HCT116 (cell line): ENCODE measurements at regions not wholly inside any gene's neighbourhood (a gene's known extent, or its start where the extent isn't known, plus 50 kb on each side); places are given as distances from the start of the nearest gene placed in this dataset.

Experiments used
- ATAC-seq: fragments of 200-7000 bp; cut with Tn5 transposase; 2 replicates; pipeline ENCODE4 v1.9.1; 2020; ENCODE audit warnings: mild to moderate bottlenecking, moderate library complexity
- BruUV-seq: library from RNA; stranded (reverse); fragments of 400-500 nt; replicated peaks from 2 replicates; lab custom pipeline; 2021; lab: Mats Ljungman, UMichigan
- CTCF ChIA-PET: fragments of 300-600 bp; sonication (Branson Sonifier 250); formaldehyde crosslinking; loops from one replicate; lab custom pipeline; 2021; ENCODE audit warnings: antibody characterized with exemption; lab: Charles Lee
- POLR2A ChIA-PET: fragments of 300-600, 350-600 bp; sonication (Branson Sonifier 250); formaldehyde crosslinking; loops from one replicate; lab custom pipeline; 2021; ENCODE audit warnings: antibody characterized with exemption; lab: Charles Lee
- RAD21 ChIA-PET, 2 experiments: fragments of 300-600 bp; sonication (Branson Sonifier 250); formaldehyde crosslinking; loops; one replicate each; lab custom pipeline; 2023; ENCODE audit warnings: low total read pairs in 2 of 2; ENCODE audit not compliant: uncharacterized antibody in 2 of 2, unreplicated experiment in 2 of 2, low non-redundant PET in 1 of 2; lab: Charles Lee
- DNase-seq: peaks from one replicate; pipeline ENCODE4 v3.0.0-alpha.2; 2010; ENCODE audit warnings: low read depth, low spot score
- H2AFZ ChIP-seq: fragments of 200-600 bp; shearing (Covaris generic), sonication (generic); 2 replicates; pipeline ENCODE4 v1.6.1; 2017; ENCODE audit warnings: low read depth, mixed run types, mixed read lengths, antibody characterized with exemption, low read length; ENCODE audit not compliant: poor library complexity, severe bottlenecking
- H3K27ac ChIP-seq: 2 replicates; pipeline ENCODE4 v1.5.1; 2012; ENCODE audit warnings: low read depth, low read length
- H3K27me3 ChIP-seq: fragments of 200-600 bp; sonication (generic); 2 replicates; pipeline ENCODE4 v1.6.1; 2016; ENCODE audit warnings: mixed run types, low read length, mixed read lengths; ENCODE audit not compliant: insufficient read depth
- H3K36me3 ChIP-seq, 2 experiments: fragments of 200-500 bp in 1 of 2; fragments of 200-600 bp in 1 of 2; sonication (Bioruptor generic) in 1 of 2; sonication (generic) in 1 of 2; 2 replicates each; pipeline versions ENCODE4 v1.5.1 to v1.6.1; 2014 to 2016; ENCODE audit warnings: low read length in 2 of 2, inconsistent platforms in 1 of 2, mixed read lengths in 1 of 2, mixed run types in 1 of 2; ENCODE audit not compliant: insufficient read depth in 2 of 2, control insufficient read depth in 1 of 2
- H3K4me1 ChIP-seq, 2 experiments: fragments of 200-600 bp in 1 of 2; sonication (generic) in 1 of 2; 2 replicates each; pipeline versions ENCODE4 v1.5.1 to v1.6.1; 2012 to 2017; ENCODE audit warnings: low read length in 2 of 2, inconsistent platforms in 1 of 2, mild to moderate bottlenecking in 1 of 2, mixed read lengths in 1 of 2, mixed run types in 1 of 2, moderate library complexity in 1 of 2; ENCODE audit not compliant: insufficient read depth in 2 of 2, control insufficient read depth in 1 of 2
- H3K4me2 ChIP-seq: fragments of 200-600 bp; sonication (generic); 2 replicates; pipeline ENCODE4 v1.6.1; 2017; ENCODE audit warnings: mixed run types, low read length, mixed read lengths
- H3K4me3 ChIP-seq, 2 experiments: fragments of 200-600 bp in 1 of 2; sonication (generic) in 1 of 2; replicated peaks in 1 of 2; 2 replicates each; pipeline ENCODE4 v1.5.1; 2011 to 2016; ENCODE audit warnings: low read length in 2 of 2, control low read depth in 1 of 2, low read depth in 1 of 2, mild to moderate bottlenecking in 1 of 2, mixed read lengths in 1 of 2, mixed run types in 1 of 2
- H3K79me2 ChIP-seq: fragments of 200-600 bp; sonication (generic); 2 replicates; pipeline ENCODE4 v1.6.1; 2017; ENCODE audit warnings: mild to moderate bottlenecking, mixed run types, low read length, moderate library complexity, mixed read lengths; ENCODE audit not compliant: insufficient read depth
- H3K9ac ChIP-seq: fragments of 200-600 bp; sonication (generic); 2 replicates; pipeline ENCODE4 v1.6.1; 2016; ENCODE audit warnings: low read length, mixed read lengths
- H3K9me2 ChIP-seq: fragments of 200-600 bp; sonication (generic), shearing (Covaris generic); 2 replicates; pipeline ENCODE4 v1.6.1; 2017; ENCODE audit warnings: mixed run types, mild to moderate bottlenecking, moderate library complexity; ENCODE audit not compliant: insufficient read depth
- H3K9me3 ChIP-seq, 2 experiments: fragments of 200-500 bp in 1 of 2; fragments of 200-600 bp in 1 of 2; sonication (Bioruptor generic) in 1 of 2; sonication (generic) in 1 of 2; 2 replicates each; pipeline ENCODE4 v1.6.1; 2014 to 2017; ENCODE audit warnings: low read length in 2 of 2, mixed read lengths in 2 of 2, inconsistent platforms in 1 of 2, low read depth in 1 of 2, mild to moderate bottlenecking in 1 of 2, mixed run types in 1 of 2, moderate library complexity in 1 of 2; ENCODE audit not compliant: control insufficient read depth in 1 of 2, insufficient read depth in 1 of 2
- H4K20me1 ChIP-seq: fragments of 200-600 bp; sonication (generic), shearing (Covaris generic); 2 replicates; pipeline ENCODE4 v1.6.1; 2017; ENCODE audit warnings: mixed run types, mild to moderate bottlenecking, moderate library complexity; ENCODE audit not compliant: insufficient read depth
- ATF3 ChIP-seq: IDR thresholded peaks from 2 replicates; pipeline ENCODE4 v1.6.1; 2012
- CBX3 ChIP-seq: IDR thresholded peaks from 2 replicates; pipeline ENCODE4 v1.6.1; 2012; ENCODE audit warnings: low read depth
- EZH2 ChIP-seq: fragments of 200-600 bp; sonication (generic); IDR thresholded peaks from 2 replicates; pipeline ENCODE4 v1.6.1; 2017; ENCODE audit warnings: antibody characterized with exemption, mixed run types
- FOSL1 ChIP-seq: IDR thresholded peaks from 2 replicates; pipeline ENCODE4 v1.6.1; 2012; ENCODE audit warnings: low read depth
- JUND ChIP-seq: IDR thresholded peaks from 2 replicates; pipeline ENCODE4 v1.6.1; 2012
- RAD21 ChIP-seq: IDR thresholded peaks from 2 replicates; pipeline ENCODE4 v1.6.1; 2012; ENCODE audit warnings: low read depth, mild to moderate bottlenecking
- ZFX ChIP-seq: fragments of 450-650 bp; IDR thresholded peaks from 2 replicates; pipeline ENCODE4 v1.6.1; 2017
- intact Hi-C: fragments of 100-400 bp; cut with micrococcal nuclease; formaldehyde crosslinking; loops from 2 replicates; pipeline ENCODE4 v1.10.0; 2022
- TF ChIP-seq, protein P1 (sequence below), 3 experiments: fragments of 200-600 bp in 1 of 3; sonication (generic) in 1 of 3; IDR thresholded peaks in 2 of 3; conservative IDR thresholded peaks in 1 of 3; 2 replicates each; pipeline ENCODE4 v1.5.1; 2012 to 2017; ENCODE audit warnings: low read depth in 2 of 3, low read length in 2 of 3, antibody characterized with exemption in 1 of 3, borderline replicate concordance in 1 of 3, control low read depth in 1 of 3, mild to moderate bottlenecking in 1 of 3, mixed read lengths in 1 of 3, mixed run types in 1 of 3, moderate library complexity in 1 of 3; ENCODE audit not compliant: insufficient read depth in 1 of 3
- TF ChIP-seq, protein P2 (sequence below): IDR thresholded peaks from 2 replicates; pipeline ENCODE4 v1.6.1; 2012

GRCh38 chr2:215746887-215747615, 266.3 kb downstream of the MREG start:
- Histone ChIP-seq H3K79me2 (no peaks in the 10 kb centered on the region), H3K36me3 (no peaks in the 10 kb centered on the region), H3K4me3 (no peak overlapping the region), H2AFZ (no peak overlapping the region), H3K9me3 (no peaks in the 10 kb centered on the region), H3K4me1 (no peaks in the 10 kb centered on the region), H3K4me2 (no peak overlapping the region), H4K20me1 (no peaks in the 10 kb centered on the region), H3K9ac (no peak overlapping the region), H3K27me3 (no peaks in the 10 kb centered on the region), H3K27ac (no peak overlapping the region), H3K9me2 (no peaks in the 10 kb centered on the region; the same call in 1 of the 2 replicates)
- intact Hi-C loops: no loop called here
- BruUV-seq: no TSS peak
- no peak for TF ChIP-seq ZFX
- TF ChIP-seq CBX3: no peak
- TF ChIP-seq, protein P1, sequence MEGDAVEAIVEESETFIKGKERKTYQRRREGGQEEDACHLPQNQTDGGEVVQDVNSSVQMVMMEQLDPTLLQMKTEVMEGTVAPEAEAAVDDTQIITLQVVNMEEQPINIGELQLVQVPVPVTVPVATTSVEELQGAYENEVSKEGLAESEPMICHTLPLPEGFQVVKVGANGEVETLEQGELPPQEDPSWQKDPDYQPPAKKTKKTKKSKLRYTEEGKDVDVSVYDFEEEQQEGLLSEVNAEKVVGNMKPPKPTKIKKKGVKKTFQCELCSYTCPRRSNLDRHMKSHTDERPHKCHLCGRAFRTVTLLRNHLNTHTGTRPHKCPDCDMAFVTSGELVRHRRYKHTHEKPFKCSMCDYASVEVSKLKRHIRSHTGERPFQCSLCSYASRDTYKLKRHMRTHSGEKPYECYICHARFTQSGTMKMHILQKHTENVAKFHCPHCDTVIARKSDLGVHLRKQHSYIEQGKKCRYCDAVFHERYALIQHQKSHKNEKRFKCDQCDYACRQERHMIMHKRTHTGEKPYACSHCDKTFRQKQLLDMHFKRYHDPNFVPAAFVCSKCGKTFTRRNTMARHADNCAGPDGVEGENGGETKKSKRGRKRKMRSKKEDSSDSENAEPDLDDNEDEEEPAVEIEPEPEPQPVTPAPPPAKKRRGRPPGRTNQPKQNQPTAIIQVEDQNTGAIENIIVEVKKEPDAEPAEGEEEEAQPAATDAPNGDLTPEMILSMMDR (IDR thresholded peaks at IDR 0.05 in 2 of 3, conservative IDR thresholded peaks at IDR 0.05 in 1 of 3; ENCODE audit: borderline replicate concordance in 1 of 3, insufficient read depth in 1 of 3, low read depth in 2 of 3, low read length in 2 of 3): no peak
- TF ChIP-seq FOSL1: no peak
- TF ChIP-seq JUND: no peak
- TF ChIP-seq, protein P2, sequence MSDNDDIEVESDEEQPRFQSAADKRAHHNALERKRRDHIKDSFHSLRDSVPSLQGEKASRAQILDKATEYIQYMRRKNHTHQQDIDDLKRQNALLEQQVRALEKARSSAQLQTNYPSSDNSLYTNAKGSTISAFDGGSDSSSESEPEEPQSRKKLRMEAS: no peak
- TF ChIP-seq EZH2: no peak
- no peak for TF ChIP-seq ATF3
- TF ChIP-seq RAD21: no peak
- ATAC-seq (no peak), DNase-seq (no peak)
- ChIA-PET POLR2A (no interaction called here), RAD21 (no interaction called here), CTCF (no interaction called here)
